ENCODE measurements at regions not wholly inside any gene's neighbourhood (a gene's known extent, or its start where the extent isn't known, plus 50 kb on each side); places are given as distances from the start of the nearest gene placed in this dataset.

GRCh38 chr3:168997488-168997887 is 666.0 kb downstream of the MECOM start:
- TF ChIP-seq, protein P1, sequence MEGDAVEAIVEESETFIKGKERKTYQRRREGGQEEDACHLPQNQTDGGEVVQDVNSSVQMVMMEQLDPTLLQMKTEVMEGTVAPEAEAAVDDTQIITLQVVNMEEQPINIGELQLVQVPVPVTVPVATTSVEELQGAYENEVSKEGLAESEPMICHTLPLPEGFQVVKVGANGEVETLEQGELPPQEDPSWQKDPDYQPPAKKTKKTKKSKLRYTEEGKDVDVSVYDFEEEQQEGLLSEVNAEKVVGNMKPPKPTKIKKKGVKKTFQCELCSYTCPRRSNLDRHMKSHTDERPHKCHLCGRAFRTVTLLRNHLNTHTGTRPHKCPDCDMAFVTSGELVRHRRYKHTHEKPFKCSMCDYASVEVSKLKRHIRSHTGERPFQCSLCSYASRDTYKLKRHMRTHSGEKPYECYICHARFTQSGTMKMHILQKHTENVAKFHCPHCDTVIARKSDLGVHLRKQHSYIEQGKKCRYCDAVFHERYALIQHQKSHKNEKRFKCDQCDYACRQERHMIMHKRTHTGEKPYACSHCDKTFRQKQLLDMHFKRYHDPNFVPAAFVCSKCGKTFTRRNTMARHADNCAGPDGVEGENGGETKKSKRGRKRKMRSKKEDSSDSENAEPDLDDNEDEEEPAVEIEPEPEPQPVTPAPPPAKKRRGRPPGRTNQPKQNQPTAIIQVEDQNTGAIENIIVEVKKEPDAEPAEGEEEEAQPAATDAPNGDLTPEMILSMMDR (conservative IDR thresholded peaks at IDR 0.05), result no peak
- no peak for DNase-seq (ENCODE audit: extremely low spot score, unreplicated experiment)
- no peaks in the 10 kb centered on the region for H3K36me3 Mint-ChIP-seq

DNA sequence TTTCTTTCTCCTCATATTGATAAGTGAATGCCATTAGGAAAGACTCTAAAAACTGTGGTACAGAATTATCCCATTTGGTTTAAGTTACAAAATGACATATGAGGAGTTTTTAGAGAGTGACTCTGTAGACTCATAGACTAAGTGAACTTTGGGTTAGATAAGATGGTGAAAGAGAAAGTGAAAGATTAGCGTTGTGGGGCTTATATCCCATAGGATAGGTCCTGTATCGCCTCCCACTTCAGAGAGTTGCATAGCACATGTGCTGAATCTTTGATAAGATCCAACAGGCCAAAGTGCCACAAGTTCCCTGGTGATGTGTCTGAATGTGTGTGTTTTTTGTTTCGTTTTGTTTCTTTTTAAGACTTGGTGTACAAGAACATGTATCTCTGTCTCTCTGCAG is 666.9 kb downstream of the MECOM start:
- Mint-ChIP-seq H3K27me3 (peaks cover 4% of the 10 kb centered on the region), H3K4me1 (ENCODE audit: unreplicated experiment) (no peaks in the 10 kb centered on the region), H3K4me3 (no peak overlapping the region), H3K9me3 (no peaks in the 10 kb centered on the region), H3K27ac (no peak overlapping the region), H3K36me3 (no peaks in the 10 kb centered on the region)
- TF ChIP-seq, protein P1 (conservative IDR thresholded peaks at IDR 0.05), result no peak
- no peak for DNase-seq (ENCODE audit: extremely low spot score, unreplicated experiment)

More at GRCh38 chr3:168997488-168997887, 666.0 kb downstream of the MECOM start:
- Mint-ChIP-seq H3K27ac (no peak overlapping the region), H3K27me3 (peaks cover 4% of the 10 kb centered on the region), H3K4me1 (ENCODE audit: unreplicated experiment) (no peaks in the 10 kb centered on the region), H3K4me3 (no peak overlapping the region), H3K9me3 (no peaks in the 10 kb centered on the region)

DNA sequence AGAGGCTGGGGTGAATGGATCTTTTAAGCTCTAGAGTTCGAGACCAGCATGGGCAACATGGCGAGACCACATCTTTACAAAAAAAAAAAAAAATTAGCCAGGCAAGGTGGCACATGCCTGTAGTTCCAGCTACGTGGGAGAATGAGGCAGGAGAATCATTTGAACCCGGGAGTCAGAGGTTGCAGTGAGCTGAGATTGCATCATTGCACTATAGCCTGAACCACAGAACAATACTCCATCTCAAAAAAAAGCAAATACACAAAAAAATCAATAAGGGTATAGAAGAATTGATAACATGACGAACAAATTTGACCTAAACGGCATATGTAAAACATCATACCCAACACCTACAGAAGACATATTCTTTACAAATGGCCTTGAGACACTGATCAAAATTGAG is 668.4 kb downstream of the MECOM start:
- Mint-ChIP-seq H3K9me3 (no peaks in the 10 kb centered on the region), H3K4me1 (ENCODE audit: unreplicated experiment) (no peaks in the 10 kb centered on the region), H3K27me3 (peaks cover 4% of the 10 kb centered on the region), H3K36me3 (no peaks in the 10 kb centered on the region), H3K4me3 (no peak overlapping the region), H3K27ac (no peak overlapping the region)
- TF ChIP-seq, protein P1 (conservative IDR thresholded peaks at IDR 0.05), result no peak
- no peak for DNase-seq (ENCODE audit: extremely low spot score, unreplicated experiment)

DNA sequence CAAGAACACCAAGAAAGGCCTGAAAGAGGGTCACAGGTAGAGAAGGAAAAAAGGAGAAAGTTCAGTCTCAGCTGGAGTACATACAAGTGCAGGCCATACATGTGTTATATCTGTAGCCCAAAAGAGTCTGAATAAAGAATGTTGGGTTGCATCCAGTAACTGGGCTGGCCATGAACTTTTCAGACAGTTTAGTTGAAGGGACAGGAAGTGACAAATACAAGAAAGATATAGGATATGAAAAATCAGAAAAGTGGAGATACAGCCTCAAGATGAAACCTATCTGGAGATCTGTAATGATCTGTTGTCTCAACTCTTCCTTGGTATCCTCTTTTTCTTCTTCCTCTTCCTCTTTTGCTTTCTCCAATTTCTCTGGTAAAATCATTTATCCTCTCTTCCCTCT is 671.7 kb downstream of the MECOM start:
- Mint-ChIP-seq H3K4me3 (no peak overlapping the region), H3K9me3 (no peaks in the 10 kb centered on the region), H3K27me3 (no peaks in the 10 kb centered on the region), H3K36me3 (no peaks in the 10 kb centered on the region), H3K4me1 (ENCODE audit: unreplicated experiment) (no peaks in the 10 kb centered on the region), H3K27ac (no peak overlapping the region)
- no peak for DNase-seq (ENCODE audit: extremely low spot score, unreplicated experiment)
- TF ChIP-seq, protein P1 (conservative IDR thresholded peaks at IDR 0.05), result no peak

DNA sequence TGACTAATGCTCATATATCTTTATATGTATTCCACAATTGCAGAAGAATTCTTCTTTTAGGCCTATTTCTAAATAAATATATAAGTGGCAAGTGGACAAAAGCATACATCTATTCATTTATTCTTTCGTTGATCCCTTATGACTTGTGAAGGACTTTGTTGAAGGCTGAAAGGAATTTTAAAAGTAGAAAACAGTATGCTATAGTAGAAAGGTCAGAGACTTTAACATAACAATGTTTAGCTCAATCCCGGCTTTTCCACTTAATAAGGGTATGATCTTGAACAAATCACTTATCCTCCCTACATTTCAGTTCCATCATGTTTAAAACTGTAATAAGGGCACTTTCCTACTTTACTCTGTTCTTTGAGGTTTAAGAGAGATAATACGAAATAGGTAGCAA is 672.9 kb downstream of the MECOM start:
- H3K27me3 Mint-ChIP-seq, result no peaks in the 10 kb centered on the region
- DNase-seq (ENCODE audit: extremely low spot score, unreplicated experiment), result no peak
- no peaks in the 10 kb centered on the region for H3K4me1 Mint-ChIP-seq (ENCODE audit: unreplicated experiment)
- no peak overlapping the region for H3K4me3 Mint-ChIP-seq
- H3K9me3 Mint-ChIP-seq, result no peaks in the 10 kb centered on the region
- H3K36me3 Mint-ChIP-seq, result no peaks in the 10 kb centered on the region
- no peak overlapping the region for H3K27ac Mint-ChIP-seq
- TF ChIP-seq, protein P1 (conservative IDR thresholded peaks at IDR 0.05), result no peak

DNA sequence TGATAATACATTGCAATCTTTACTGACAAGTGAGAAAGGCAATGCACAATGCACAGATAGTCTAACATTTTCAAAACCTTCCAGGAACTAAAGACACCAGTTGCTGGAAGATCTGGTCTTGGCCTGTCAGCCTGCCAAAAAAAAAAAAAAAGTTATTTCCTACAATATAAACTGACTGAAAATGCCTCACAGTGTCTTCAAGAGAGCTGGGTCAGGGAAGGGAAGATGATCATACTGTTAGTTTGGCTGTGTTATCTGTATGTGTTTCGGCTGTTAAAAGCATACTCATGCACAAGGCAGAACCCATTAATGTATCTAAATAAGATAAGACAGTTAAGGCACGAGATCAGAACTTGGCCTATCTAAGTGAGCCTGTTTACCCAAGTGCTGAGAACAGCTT is 673.4 kb downstream of the MECOM start:
- DNase-seq (ENCODE audit: extremely low spot score, unreplicated experiment), result no peak

More for the DNA sequence above, 673.4 kb downstream of the MECOM start:
- Mint-ChIP-seq H3K27ac (no peak overlapping the region), H3K4me1 (ENCODE audit: unreplicated experiment) (no peaks in the 10 kb centered on the region), H3K4me3 (no peak overlapping the region), H3K36me3 (no peaks in the 10 kb centered on the region), H3K9me3 (no peaks in the 10 kb centered on the region), H3K27me3 (no peaks in the 10 kb centered on the region)
- TF ChIP-seq, protein P1 (conservative IDR thresholded peaks at IDR 0.05), result no peak
